Stimulated activated naive B cell treated with anti-CD40 and anti-IgM and Interleukin-4, amounts not matched to agents 10 μg/mL and 1 μg/mL and 100 μg/mL, for 72 hours (primary cell): ENCODE measurements at regions not wholly inside any gene's neighbourhood (a gene's known extent, or its start where the extent isn't known, plus 50 kb on each side); places are given as distances from the start of the nearest gene placed in this dataset.
"Not testable (repeated sequence)": the region's sequence is repeated elsewhere in the genome, so short reads cannot be mapped to it uniquely, and the experiment has no call there.

Experiments used
- ATAC-seq, 2 donors: fragments of 150-1000 bp; cut with Tn5 transposase; replicated peaks; 2 replicates each; pipeline ENCODE4 v1.10.0; 2021; ENCODE audit warnings: moderate library complexity in 1 of 2
- DNase-seq: peaks from one replicate; pipeline ENCODE4 v3.0.0; 2021
- H3K27ac Mint-ChIP-seq: one replicate; pipeline ENCODE4 v1.8.0; 2022; ENCODE audit warnings: mild to moderate bottlenecking, mixed read lengths
- H3K27me3 Mint-ChIP-seq, 2 donors: one replicate each; pipeline ENCODE4 v1.8.0; 2022; ENCODE audit warnings: mixed read lengths in 2 of 2
- H3K36me3 Mint-ChIP-seq, 2 donors: one replicate each; pipeline ENCODE4 v1.8.0; 2022; ENCODE audit warnings: mixed read lengths in 2 of 2, mild to moderate bottlenecking in 1 of 2
- H3K4me1 Mint-ChIP-seq, 2 donors: one replicate each; pipeline ENCODE4 v1.8.0; 2022; ENCODE audit warnings: mixed read lengths in 2 of 2, mild to moderate bottlenecking in 1 of 2
- H3K4me3 Mint-ChIP-seq, 2 donors: one replicate each; pipeline ENCODE4 v1.8.0; 2022; ENCODE audit warnings: mild to moderate bottlenecking in 2 of 2, mixed read lengths in 2 of 2, moderate library complexity in 1 of 2
- H3K9me3 Mint-ChIP-seq, 2 donors: one replicate each; pipeline ENCODE4 v1.8.0; 2022; ENCODE audit warnings: mixed read lengths in 2 of 2, mild to moderate bottlenecking in 1 of 2

DNA sequence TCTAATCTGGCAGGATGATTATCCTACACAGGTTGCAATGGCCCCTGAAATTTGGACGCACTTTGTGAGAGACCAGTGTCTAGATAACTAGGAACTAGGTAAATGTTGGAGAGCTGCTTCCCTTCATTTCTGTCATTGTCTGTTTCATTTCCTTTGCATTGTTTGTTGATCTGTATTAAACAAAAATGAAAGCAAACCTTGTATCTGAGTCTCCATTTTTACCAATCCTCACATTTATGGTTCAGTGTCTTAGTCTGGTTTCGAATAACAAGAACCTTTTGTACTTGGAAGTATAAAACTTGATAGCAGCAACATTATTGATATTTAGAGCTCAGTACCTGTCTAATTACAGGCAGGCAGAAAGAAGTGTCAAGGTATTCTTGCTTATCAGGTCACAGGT lies 105.5 kb downstream of the MRPS30 start:
- no peak overlapping the region for H3K27ac Mint-ChIP-seq
- H3K27me3 Mint-ChIP-seq: no peaks in the 10 kb centered on the region
- ATAC-seq: no peak
- no peaks in the 10 kb centered on the region for H3K9me3 Mint-ChIP-seq
- no peaks in the 10 kb centered on the region for H3K36me3 Mint-ChIP-seq
- H3K4me3 Mint-ChIP-seq: no peak overlapping the region
- no peaks in the 10 kb centered on the region for H3K4me1 Mint-ChIP-seq
- no peak for DNase-seq

DNA sequence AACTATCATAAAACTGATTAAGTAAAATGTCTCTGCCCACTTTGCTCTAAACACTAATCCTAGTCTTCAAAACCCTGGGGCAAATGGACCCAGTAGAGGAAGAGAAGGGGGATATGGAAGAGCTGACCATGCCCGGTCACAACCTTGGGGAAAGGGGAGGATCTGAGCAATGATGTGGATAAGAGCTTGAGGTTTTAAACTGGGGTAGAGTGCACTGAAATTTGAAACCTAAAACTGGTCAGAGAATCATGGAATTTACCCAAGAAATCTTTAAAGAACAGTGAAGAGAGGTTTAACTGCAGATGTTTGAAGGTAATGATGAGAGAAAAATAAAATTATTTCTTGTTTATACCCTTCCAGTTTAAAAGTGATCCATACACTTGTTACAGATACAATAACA lies 110.8 kb downstream of the MRPS30 start:
- DNase-seq (no peak), ATAC-seq (no peak)
- H3K36me3 Mint-ChIP-seq: no peaks in the 10 kb centered on the region
- H3K27me3 Mint-ChIP-seq: no peaks in the 10 kb centered on the region
- H3K4me1 Mint-ChIP-seq: no peaks in the 10 kb centered on the region
- no peak overlapping the region for H3K27ac Mint-ChIP-seq
- H3K4me3 Mint-ChIP-seq: no peak overlapping the region
- peaks cover 1 to 8% of the 10 kb centered on the region in 2 donors for H3K9me3 Mint-ChIP-seq

DNA sequence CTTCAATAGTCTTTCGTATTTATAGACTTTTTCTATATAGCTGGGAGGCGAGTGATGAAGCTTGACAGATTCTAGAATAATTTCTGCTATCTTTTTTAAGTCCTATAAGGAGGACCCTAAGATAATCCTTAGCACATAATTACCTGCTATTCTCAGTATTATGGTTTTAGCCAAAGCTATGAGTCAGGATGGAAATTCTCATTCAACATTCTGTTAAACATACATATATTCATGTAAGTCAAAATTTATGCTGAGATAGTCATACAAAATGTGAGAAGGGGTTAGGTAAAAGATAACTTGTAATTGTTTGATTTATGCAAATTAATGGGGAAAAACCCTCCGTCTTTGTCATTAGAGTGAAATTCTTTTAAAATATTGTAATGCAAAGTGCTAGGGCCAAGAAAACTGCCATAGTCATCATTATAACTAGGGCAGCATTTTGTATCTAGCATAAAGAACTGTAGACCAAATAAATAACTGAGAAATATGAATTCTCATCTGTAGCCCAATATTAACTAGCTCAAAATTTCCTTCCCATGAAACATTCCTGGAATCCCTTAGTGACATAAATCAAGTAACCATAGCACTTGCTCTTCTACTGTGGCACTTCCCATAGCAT lies 118.5 kb downstream of the MRPS30 start:
- no peaks in the 10 kb centered on the region for H3K27me3 Mint-ChIP-seq
- peaks cover 0 to 1% of the 10 kb centered on the region in 2 donors for H3K9me3 Mint-ChIP-seq
- H3K4me3 Mint-ChIP-seq: no peak overlapping the region
- ATAC-seq (no peak), DNase-seq (no peak)
- no peaks in the 10 kb centered on the region for H3K4me1 Mint-ChIP-seq
- H3K27ac Mint-ChIP-seq: no peak overlapping the region
- H3K36me3 Mint-ChIP-seq: no peaks in the 10 kb centered on the region

DNA sequence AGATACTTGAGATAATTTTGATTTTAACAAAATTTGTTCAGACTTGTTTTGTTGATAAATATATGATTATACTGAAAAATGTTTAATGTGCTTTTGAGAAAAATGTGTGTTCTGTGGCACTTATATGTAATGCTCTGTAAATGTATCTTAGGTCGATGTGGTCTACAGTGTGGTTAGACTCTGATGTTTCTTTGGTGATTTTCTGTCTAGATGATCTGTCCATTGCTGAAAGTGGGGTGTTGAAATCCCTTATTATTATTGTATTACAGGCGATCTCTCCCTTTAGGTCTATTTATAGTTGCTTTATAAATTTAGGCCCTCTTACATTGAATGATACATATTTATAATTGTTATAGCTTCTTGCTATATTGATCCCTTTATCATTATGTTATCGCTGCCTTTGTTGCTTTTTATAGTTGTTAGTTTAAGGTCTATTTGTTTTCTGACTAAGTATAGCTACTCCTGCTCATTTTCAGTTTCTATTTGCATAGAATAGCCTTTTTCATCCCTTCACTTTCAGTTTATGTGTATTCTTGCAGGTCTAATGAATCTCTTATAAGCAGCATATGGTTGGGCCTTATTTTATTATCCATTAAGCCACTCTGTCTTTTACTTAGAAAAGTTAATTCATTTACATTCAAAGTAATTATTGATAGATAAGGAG lies 124.3 kb downstream of the MRPS30 start:
- ATAC-seq: no peak
- H3K4me1 Mint-ChIP-seq: no peaks in the 10 kb centered on the region
- no peak overlapping the region for H3K27ac Mint-ChIP-seq
- no peaks in the 10 kb centered on the region for H3K36me3 Mint-ChIP-seq
- peaks cover 0 to 10% of the 10 kb centered on the region in 2 donors for H3K9me3 Mint-ChIP-seq
- H3K4me3 Mint-ChIP-seq: no peak overlapping the region
- no peaks in the 10 kb centered on the region for H3K27me3 Mint-ChIP-seq
- no peak for DNase-seq

DNA sequence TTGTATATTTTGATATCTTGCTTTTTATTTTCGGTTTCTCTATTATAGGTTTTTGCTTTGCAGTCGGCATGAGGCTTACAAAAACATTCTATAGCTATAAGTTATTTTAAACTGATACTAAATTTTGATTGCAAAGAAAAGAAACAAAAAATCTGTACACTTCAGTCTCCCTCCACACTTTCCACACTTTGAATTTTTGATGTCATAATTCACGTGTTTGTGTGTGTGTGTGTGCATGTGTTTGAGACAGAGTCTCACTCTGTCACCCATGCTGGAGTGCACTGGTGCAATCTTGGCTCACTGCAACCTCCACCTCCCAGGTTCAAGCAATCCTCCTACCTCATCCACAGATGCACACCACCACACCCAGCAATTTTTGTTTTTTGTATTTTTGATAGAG lies 124.9 kb downstream of the MRPS30 start:
- H3K9me3 Mint-ChIP-seq: peaks cover 0 to 10% of the 10 kb centered on the region in 2 donors
- no peak overlapping the region for H3K4me3 Mint-ChIP-seq
- DNase-seq (no peak), ATAC-seq (no peak)
- H3K4me1 Mint-ChIP-seq: no peaks in the 10 kb centered on the region
- H3K27ac Mint-ChIP-seq: no peak overlapping the region
- no peaks in the 10 kb centered on the region for H3K27me3 Mint-ChIP-seq
- no peaks in the 10 kb centered on the region for H3K36me3 Mint-ChIP-seq

DNA sequence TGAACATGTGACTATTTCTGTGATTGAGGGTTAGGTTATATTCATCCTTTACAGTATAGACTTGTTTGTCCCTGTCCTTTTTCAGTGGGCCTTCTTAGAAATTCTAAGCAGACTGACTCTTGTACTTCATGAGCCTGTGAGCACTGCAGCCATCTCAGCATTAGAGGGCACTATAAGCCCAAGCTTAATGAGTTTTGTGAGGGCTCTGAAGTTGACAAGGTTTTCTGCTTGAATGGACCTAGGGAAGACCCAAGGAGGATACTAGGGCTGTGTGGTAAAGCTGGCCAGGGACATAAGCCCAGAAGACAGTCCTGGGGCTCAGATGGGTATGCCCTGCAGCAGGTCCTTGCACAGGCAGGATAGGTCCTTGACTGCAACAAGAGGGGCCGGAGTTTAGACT lies 126.5 kb downstream of the MRPS30 start:
- no peaks in the 10 kb centered on the region for H3K4me1 Mint-ChIP-seq
- DNase-seq (no peak), ATAC-seq (no peak)
- no peaks in the 10 kb centered on the region for H3K27me3 Mint-ChIP-seq
- H3K36me3 Mint-ChIP-seq: no peaks in the 10 kb centered on the region
- H3K27ac Mint-ChIP-seq: no peak overlapping the region
- H3K9me3 Mint-ChIP-seq: peaks cover 3 to 12% of the 10 kb centered on the region in 2 donors
- no peak overlapping the region for H3K4me3 Mint-ChIP-seq

DNA sequence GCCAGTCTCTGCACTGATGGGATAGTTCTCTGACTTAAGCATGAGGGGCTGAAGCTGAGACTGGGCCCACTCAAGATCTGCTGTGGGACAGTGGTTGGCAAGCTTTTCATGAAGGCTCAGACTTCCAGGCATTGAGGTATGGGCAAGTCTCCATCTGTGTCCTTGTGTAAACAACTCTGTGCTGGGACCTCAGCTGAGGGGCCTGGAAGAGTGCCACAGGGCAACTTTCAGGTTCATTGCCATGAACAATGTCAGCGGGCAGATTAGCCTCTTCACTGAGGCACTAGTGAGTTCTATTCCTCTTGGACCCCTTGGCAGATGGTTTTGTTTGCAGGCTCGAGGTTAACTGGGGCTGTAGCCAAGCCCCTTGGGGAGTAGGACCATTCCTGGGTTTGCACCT lies 127.1 kb downstream of the MRPS30 start:
- no peak for ATAC-seq
- Mint-ChIP-seq H3K36me3 (no peaks in the 10 kb centered on the region), H3K4me3 (no peak overlapping the region), H3K9me3 (peaks cover 3 to 12% of the 10 kb centered on the region in 2 donors), H3K27me3 (no peaks in the 10 kb centered on the region), H3K4me1 (no peaks in the 10 kb centered on the region), H3K27ac (no peak overlapping the region)
- DNase-seq: no peak

DNA sequence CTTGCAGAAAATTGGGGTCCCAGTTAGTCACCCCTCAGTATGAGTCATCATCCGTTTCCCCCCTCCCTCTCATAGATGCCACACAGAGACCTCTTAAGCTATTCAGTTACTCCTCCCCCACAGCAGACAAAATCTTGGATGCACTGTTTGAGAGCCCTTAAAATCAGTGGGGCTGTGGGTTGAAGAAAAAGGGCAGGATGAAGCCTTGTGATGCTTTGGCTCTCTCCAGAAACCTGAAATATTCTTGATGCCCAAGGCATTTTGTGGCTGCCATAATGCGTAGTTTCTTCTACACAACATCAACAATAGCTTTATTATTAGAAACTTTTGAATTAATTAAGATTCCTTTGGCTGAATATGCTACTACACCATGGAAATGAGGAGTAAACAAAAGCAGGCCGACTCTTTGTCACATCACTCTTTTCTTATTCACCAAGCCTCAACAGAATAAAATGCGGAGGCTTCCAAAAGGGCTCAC lies 133.8 kb downstream of the MRPS30 start:
- ATAC-seq: no peak
- no peaks in the 10 kb centered on the region for H3K36me3 Mint-ChIP-seq

DNA sequence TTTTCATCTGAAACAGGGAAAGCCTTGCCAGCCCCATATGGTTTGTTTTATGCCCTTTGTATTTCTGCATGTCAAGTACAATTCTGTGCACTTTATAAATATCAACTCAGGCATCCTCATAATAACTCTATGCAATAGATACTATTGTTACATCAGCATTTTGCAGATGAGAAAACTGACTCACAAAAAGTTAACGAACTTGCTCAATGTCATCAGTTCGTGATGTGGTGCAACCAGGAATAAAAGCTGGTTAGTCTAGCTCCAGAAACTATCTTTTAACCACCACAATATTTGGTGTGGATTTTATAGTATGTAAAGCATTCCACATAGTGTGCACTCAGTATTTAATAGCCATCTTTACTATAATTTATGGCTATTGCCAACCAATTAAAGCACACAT lies 134.9 kb downstream of the MRPS30 start:
- H3K27ac Mint-ChIP-seq: no peak overlapping the region
- H3K27me3 Mint-ChIP-seq: no peaks in the 10 kb centered on the region
- no peak for DNase-seq
- no peaks in the 10 kb centered on the region for H3K4me1 Mint-ChIP-seq
- no peak for ATAC-seq
- H3K36me3 Mint-ChIP-seq: no peaks in the 10 kb centered on the region
- no peak overlapping the region for H3K4me3 Mint-ChIP-seq
- peaks cover 3% of the 10 kb centered on the region in 2 donors for H3K9me3 Mint-ChIP-seq

More for the DNA sequence above, 133.8 kb downstream of the MRPS30 start:
- H3K9me3 Mint-ChIP-seq: peaks cover 3% of the 10 kb centered on the region in 2 donors
- H3K27me3 Mint-ChIP-seq: no peaks in the 10 kb centered on the region
- no peak overlapping the region for H3K4me3 Mint-ChIP-seq
- no peak overlapping the region for H3K27ac Mint-ChIP-seq
- no peak for DNase-seq
- no peaks in the 10 kb centered on the region for H3K4me1 Mint-ChIP-seq

DNA sequence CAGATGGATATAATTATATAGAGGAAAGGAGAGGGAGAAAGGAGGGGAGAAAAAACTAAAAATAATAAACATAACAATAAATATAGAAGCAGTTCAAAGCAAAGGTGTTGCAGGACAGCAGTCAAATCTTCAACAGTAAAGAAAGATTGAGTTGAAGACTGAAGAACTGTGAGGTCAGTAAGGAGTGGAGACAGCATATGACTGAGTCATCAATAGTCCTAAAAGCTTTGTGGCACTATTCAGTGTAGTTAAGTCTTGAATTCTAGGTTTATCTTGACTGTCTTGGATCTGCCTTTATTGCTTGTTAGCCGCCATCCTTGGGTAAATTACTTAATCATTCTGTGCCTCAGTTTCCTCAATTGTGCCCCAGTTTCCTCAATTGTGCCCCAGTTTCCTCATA lies 137.0 kb downstream of the MRPS30 start:
- no peak for ATAC-seq
- H3K36me3 Mint-ChIP-seq: no peaks in the 10 kb centered on the region
- H3K27ac Mint-ChIP-seq: no peak overlapping the region
- no peaks in the 10 kb centered on the region for H3K27me3 Mint-ChIP-seq
- no peak overlapping the region for H3K4me3 Mint-ChIP-seq
- no peaks in the 10 kb centered on the region for H3K4me1 Mint-ChIP-seq
- no peak for DNase-seq
- no peaks in the 10 kb centered on the region for H3K9me3 Mint-ChIP-seq

DNA sequence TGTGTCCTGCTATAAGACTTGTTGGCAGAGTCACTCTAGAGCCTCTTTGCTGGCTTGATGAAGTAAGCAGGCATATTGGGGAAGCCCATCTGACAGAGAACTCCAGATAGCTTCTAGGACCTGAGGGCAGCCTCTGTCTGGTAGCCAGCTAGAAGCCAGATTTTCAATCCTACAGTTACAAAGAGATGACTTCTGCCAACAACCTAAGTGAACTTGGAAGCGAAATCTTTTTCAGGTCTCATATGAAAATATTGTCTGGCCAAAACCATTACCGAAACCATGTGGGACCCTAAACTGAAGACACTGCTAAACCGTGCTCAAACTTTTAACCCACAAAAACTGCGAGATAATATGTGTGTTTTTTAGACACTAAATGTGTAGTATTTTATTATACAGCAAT lies 140.9 kb downstream of the MRPS30 start:
- DNase-seq: no peak

DNA sequence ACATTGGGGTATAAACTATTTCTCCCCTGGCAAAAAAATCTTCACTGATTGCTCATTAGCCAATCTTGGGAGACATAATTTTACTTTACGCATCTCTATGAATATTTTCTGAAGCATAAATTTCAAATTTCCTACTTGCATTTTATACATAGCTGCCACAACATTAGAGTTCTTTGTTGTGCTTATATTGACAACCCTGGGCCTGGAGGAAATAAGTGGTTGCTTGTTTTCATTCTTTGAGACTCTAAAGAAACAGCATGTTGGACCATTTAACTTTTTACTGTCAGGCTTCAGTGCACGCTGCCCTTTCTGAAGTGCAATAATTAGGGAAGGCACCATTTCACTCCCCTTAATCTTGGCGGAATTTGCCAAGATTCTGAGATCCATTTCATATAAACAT lies 142.6 kb downstream of the MRPS30 start:
- H3K27ac Mint-ChIP-seq: no peak overlapping the region
- DNase-seq: no peak
- H3K36me3 Mint-ChIP-seq: no peaks in the 10 kb centered on the region
- H3K4me3 Mint-ChIP-seq: no peak overlapping the region
- no peaks in the 10 kb centered on the region for H3K27me3 Mint-ChIP-seq
- no peaks in the 10 kb centered on the region for H3K4me1 Mint-ChIP-seq
- no peaks in the 10 kb centered on the region for H3K9me3 Mint-ChIP-seq
- no peak for ATAC-seq

More for the DNA sequence above, 140.9 kb downstream of the MRPS30 start:
- H3K4me1 Mint-ChIP-seq: no peaks in the 10 kb centered on the region
- H3K27ac Mint-ChIP-seq: no peak overlapping the region
- ATAC-seq: no peak
- no peaks in the 10 kb centered on the region for H3K27me3 Mint-ChIP-seq
- no peaks in the 10 kb centered on the region for H3K9me3 Mint-ChIP-seq
- H3K36me3 Mint-ChIP-seq: no peaks in the 10 kb centered on the region
- no peak overlapping the region for H3K4me3 Mint-ChIP-seq

DNA sequence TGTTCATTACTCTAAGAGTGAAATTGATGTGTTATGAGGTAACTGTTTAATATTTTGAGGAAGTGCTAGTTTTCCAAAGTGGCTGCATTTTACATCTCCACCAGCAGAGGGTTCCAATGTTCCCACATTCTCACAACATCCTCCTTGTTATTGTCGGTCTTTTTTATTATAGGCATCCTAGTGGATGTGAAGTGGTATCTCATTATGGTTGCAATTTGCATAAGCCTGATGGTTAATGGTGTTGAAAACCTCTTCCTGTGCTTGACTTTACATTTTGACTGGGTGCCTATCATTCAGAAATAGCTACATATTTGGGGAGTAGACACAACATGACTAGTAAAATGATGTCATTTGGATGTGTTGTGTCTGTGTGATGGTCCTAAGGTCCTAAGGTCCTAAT lies 143.6 kb downstream of the MRPS30 start:
- Mint-ChIP-seq H3K9me3 (no peaks in the 10 kb centered on the region), H3K4me3 (no peak overlapping the region), H3K27me3 (no peaks in the 10 kb centered on the region), H3K36me3 (no peaks in the 10 kb centered on the region), H3K4me1 (no peaks in the 10 kb centered on the region), H3K27ac (no peak overlapping the region)
- ATAC-seq (peak; percentile 50 to 68), DNase-seq (no peak)

DNA sequence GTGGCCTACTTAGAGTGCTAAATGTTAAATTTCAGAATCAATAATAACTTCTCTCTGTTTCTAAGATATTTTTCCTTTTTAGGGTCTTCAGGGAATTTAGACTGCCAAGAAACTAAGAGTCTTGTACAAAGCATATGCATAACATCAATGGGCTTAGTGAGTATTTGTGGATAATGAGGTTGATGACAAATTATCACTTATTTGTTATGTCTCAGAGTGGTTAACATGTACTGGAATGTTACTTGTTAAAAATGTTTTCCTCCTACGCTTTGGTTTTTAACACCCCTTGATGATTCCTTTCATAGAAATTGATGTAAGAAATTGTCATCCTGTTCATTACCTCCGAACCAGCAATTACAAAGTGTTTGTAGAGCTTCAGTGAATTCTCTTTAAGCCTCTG lies 144.3 kb downstream of the MRPS30 start:
- Mint-ChIP-seq H3K36me3 (no peaks in the 10 kb centered on the region), H3K4me3 (no peak overlapping the region), H3K9me3 (no peaks in the 10 kb centered on the region), H3K27ac (no peak overlapping the region), H3K27me3 (no peaks in the 10 kb centered on the region), H3K4me1 (no peaks in the 10 kb centered on the region)
- ATAC-seq (no peak), DNase-seq (no peak)

DNA sequence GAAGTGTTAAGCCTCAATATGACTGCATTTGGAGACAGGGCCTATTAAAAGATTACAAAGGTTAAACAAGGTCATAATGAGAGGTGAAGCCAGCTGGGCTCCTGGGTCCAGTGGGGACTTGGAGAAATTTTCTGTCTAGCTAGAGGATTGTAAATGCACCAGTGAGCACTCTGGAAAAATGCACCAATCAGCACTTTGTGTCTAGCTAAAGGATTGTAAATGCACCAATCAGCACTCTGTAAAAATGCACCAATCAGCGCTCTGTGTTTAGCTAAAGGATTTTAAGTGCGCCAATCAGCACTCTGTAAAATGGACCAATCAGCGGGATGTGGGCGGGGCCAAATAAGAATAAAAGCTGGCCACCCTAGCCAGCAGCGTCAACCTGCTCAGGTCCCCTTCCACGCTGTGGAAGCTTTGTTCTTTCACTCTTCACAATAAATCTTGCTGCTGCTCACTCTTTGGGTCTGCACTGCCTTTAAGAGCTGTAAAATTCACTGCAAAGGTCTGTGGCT lies 150.3 kb downstream of the MRPS30 start:
- H3K4me3 Mint-ChIP-seq, H3K4me1 Mint-ChIP-seq, H3K36me3 Mint-ChIP-seq, ATAC-seq, H3K9me3 Mint-ChIP-seq, H3K27me3 Mint-ChIP-seq, H3K27ac Mint-ChIP-seq, DNase-seq: not testable (repeated sequence)
